ENCODE measurements at regions not wholly inside any gene's neighbourhood (a gene's known extent, or its start where the extent isn't known, plus 50 kb on each side); places are given as distances from the start of the nearest gene placed in this dataset.

DNA sequence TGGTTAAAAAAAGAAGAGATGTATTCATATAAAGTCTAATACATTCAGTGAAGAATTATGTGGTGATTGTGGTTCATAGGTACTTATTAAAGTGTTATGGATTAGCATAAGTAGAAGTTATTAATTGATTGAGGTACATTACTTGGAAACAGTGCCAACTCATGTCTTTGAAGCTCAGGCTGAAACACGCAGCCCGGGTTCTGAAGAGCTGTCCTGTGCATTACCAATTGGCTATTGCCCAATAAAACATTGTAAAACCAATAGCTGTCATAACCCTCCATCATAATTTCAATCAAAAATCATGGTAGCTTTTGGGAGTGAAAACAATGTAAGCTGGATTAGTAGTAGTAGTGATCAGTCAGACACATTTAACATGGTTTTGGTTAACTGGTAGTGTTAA lies 560.1 kb downstream of the MCTP2 start:
- Histone ChIP-seq H3K9ac (ENCODE audit: low read length in 2 of 2) (no peak overlapping the region), H3K36me3 (ENCODE audit: control insufficient read depth in 2 of 2, insufficient read depth in 2 of 2, low read length in 2 of 2) (no peaks in the 10 kb centered on the region), H3K27me3 (ENCODE audit: control insufficient read depth in 1 of 2, insufficient read depth in 2 of 2, low read length in 2 of 2) (no peaks in the 10 kb centered on the region), H3K4me3 (ENCODE audit: low read length in 2 of 2) (no peak overlapping the region), H3K27ac (ENCODE audit: low read length) (no peak overlapping the region), H3K9me3 (ENCODE audit: control insufficient read depth in 2 of 2, low read length in 2 of 2) (no peaks in the 10 kb centered on the region), H3K4me1 (ENCODE audit: control insufficient read depth, insufficient read depth, low read length) (no peaks in the 10 kb centered on the region)

- no peaks in the 10 kb centered on the region for H3K27me3 ChIP-seq (ENCODE audit: control insufficient read depth in 1 of 2, insufficient read depth in 2 of 2, low read length in 2 of 2)
- H3K4me1 ChIP-seq (ENCODE audit: control insufficient read depth, insufficient read depth, low read length) = no peaks in the 10 kb centered on the region
- H3K27ac ChIP-seq (ENCODE audit: low read length) = no peak overlapping the region
These were observed 560.8 kb downstream of the MCTP2 start for GRCh38 chr15:94792196-94792595.

DNA sequence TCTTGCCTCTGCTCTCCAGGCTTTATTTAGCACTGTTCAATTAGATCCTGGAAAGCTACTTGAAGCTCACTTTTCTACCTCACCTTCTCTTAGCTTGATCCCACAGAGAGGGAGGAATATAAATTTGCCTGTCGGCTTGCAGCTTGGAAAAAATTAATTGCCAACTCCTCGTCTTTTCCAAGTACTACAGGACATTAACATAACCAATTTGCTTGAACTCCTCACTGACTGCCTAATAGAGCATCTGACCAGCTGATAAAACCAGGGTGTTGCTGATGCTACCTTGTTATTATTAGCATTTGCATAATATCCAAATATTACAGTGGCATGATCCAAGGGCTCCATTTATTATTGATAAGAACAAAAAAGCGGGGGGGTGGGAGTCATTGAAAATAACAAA lies 561.8 kb downstream of the MCTP2 start:
- no peak overlapping the region for H3K9ac ChIP-seq (ENCODE audit: low read length in 2 of 2)
- H3K4me1 ChIP-seq (ENCODE audit: control insufficient read depth, insufficient read depth, low read length) = no peaks in the 10 kb centered on the region
- H3K27ac ChIP-seq (ENCODE audit: low read length) = no peak overlapping the region
- no peaks in the 10 kb centered on the region for H3K27me3 ChIP-seq (ENCODE audit: control insufficient read depth in 1 of 2, insufficient read depth in 2 of 2, low read length in 2 of 2)
- no peaks in the 10 kb centered on the region for H3K9me3 ChIP-seq (ENCODE audit: control insufficient read depth in 2 of 2, low read length in 2 of 2)
- no peak overlapping the region for H3K4me3 ChIP-seq (ENCODE audit: low read length in 2 of 2)
- no peaks in the 10 kb centered on the region for H3K36me3 ChIP-seq (ENCODE audit: control insufficient read depth in 2 of 2, insufficient read depth in 2 of 2, low read length in 2 of 2)

More at GRCh38 chr15:94792196-94792595, 560.8 kb downstream of the MCTP2 start:
- Histone ChIP-seq H3K4me3 (ENCODE audit: low read length in 2 of 2) (no peak overlapping the region), H3K9ac (ENCODE audit: low read length in 2 of 2) (no peak overlapping the region), H3K36me3 (ENCODE audit: control insufficient read depth in 2 of 2, insufficient read depth in 2 of 2, low read length in 2 of 2) (no peaks in the 10 kb centered on the region), H3K9me3 (ENCODE audit: control insufficient read depth in 2 of 2, low read length in 2 of 2) (no peaks in the 10 kb centered on the region)

DNA sequence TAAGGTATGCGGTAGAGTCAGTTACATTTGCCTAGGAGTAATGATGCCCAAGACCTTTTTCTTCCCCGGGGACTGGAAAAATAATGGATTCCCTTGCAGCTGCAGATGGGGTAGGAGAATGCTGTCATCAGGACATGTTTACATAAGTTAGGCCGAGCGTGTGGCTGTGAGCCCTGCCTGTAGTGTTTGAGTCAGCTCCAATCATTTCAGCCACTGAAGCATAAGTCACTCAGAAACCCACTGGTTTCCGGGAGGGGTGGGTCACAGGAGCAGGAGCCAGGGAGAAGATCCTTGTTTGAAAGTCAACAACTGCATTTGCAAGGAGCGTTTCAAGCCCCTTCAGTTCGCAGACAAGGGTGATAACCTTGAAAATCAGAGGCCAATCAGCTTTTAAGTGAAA lies 562.3 kb downstream of the MCTP2 start:
- Histone ChIP-seq H3K36me3 (ENCODE audit: control insufficient read depth in 2 of 2, insufficient read depth in 2 of 2, low read length in 2 of 2) (no peaks in the 10 kb centered on the region), H3K27ac (ENCODE audit: low read length) (no peak overlapping the region), H3K27me3 (ENCODE audit: control insufficient read depth in 1 of 2, insufficient read depth in 2 of 2, low read length in 2 of 2) (no peaks in the 10 kb centered on the region), H3K9me3 (ENCODE audit: control insufficient read depth in 2 of 2, low read length in 2 of 2) (no peaks in the 10 kb centered on the region), H3K4me3 (ENCODE audit: low read length in 2 of 2) (no peak overlapping the region), H3K4me1 (ENCODE audit: control insufficient read depth, insufficient read depth, low read length) (no peaks in the 10 kb centered on the region), H3K9ac (ENCODE audit: low read length in 2 of 2) (no peak overlapping the region)

- H3K9me3 ChIP-seq (ENCODE audit: control insufficient read depth in 2 of 2, low read length in 2 of 2) = peaks cover 0 to 3% of the 10 kb centered on the region in 2 donors
- H3K36me3 ChIP-seq (ENCODE audit: control insufficient read depth in 2 of 2, insufficient read depth in 2 of 2, low read length in 2 of 2) = no peaks in the 10 kb centered on the region
- H3K4me1 ChIP-seq (ENCODE audit: control insufficient read depth, insufficient read depth, low read length) = no peaks in the 10 kb centered on the region
- H3K27me3 ChIP-seq (ENCODE audit: control insufficient read depth in 1 of 2, insufficient read depth in 2 of 2, low read length in 2 of 2) = no peaks in the 10 kb centered on the region
- H3K9ac ChIP-seq (ENCODE audit: low read length in 2 of 2) = no peak overlapping the region
- H3K4me3 ChIP-seq (ENCODE audit: low read length in 2 of 2) = no peak overlapping the region
- no peak overlapping the region for H3K27ac ChIP-seq (ENCODE audit: low read length)
These were observed 573.3 kb downstream of the MCTP2 start for GRCh38 chr15:94804613-94805012.

- no peak overlapping the region for H3K4me3 ChIP-seq (ENCODE audit: low read length in 2 of 2)
- H3K27me3 ChIP-seq (ENCODE audit: control insufficient read depth in 1 of 2, insufficient read depth in 2 of 2, low read length in 2 of 2) = no peaks in the 10 kb centered on the region
- H3K27ac ChIP-seq (ENCODE audit: low read length) = no peak overlapping the region
- no peak overlapping the region for H3K9ac ChIP-seq (ENCODE audit: low read length in 2 of 2)
- H3K9me3 ChIP-seq (ENCODE audit: control insufficient read depth in 2 of 2, low read length in 2 of 2) = no peaks in the 10 kb centered on the region
- no peaks in the 10 kb centered on the region for H3K36me3 ChIP-seq (ENCODE audit: control insufficient read depth in 2 of 2, insufficient read depth in 2 of 2, low read length in 2 of 2)
- no peaks in the 10 kb centered on the region for H3K4me1 ChIP-seq (ENCODE audit: control insufficient read depth, insufficient read depth, low read length)
These were observed 583.9 kb downstream of the MCTP2 start for GRCh38 chr15:94815110-94815731.

GRCh38 chr15:94815914-94816313 lies 584.6 kb downstream of the MCTP2 start:
- H3K27me3 ChIP-seq (ENCODE audit: control insufficient read depth in 1 of 2, insufficient read depth in 2 of 2, low read length in 2 of 2) = no peaks in the 10 kb centered on the region
- no peak overlapping the region for H3K4me3 ChIP-seq (ENCODE audit: low read length in 2 of 2)
- no peak overlapping the region for H3K27ac ChIP-seq (ENCODE audit: low read length)
- H3K9ac ChIP-seq (ENCODE audit: low read length in 2 of 2) = no peak overlapping the region
- H3K4me1 ChIP-seq (ENCODE audit: control insufficient read depth, insufficient read depth, low read length) = no peaks in the 10 kb centered on the region
- no peaks in the 10 kb centered on the region for H3K36me3 ChIP-seq (ENCODE audit: control insufficient read depth in 2 of 2, insufficient read depth in 2 of 2, low read length in 2 of 2)
- no peaks in the 10 kb centered on the region for H3K9me3 ChIP-seq (ENCODE audit: control insufficient read depth in 2 of 2, low read length in 2 of 2)

DNA sequence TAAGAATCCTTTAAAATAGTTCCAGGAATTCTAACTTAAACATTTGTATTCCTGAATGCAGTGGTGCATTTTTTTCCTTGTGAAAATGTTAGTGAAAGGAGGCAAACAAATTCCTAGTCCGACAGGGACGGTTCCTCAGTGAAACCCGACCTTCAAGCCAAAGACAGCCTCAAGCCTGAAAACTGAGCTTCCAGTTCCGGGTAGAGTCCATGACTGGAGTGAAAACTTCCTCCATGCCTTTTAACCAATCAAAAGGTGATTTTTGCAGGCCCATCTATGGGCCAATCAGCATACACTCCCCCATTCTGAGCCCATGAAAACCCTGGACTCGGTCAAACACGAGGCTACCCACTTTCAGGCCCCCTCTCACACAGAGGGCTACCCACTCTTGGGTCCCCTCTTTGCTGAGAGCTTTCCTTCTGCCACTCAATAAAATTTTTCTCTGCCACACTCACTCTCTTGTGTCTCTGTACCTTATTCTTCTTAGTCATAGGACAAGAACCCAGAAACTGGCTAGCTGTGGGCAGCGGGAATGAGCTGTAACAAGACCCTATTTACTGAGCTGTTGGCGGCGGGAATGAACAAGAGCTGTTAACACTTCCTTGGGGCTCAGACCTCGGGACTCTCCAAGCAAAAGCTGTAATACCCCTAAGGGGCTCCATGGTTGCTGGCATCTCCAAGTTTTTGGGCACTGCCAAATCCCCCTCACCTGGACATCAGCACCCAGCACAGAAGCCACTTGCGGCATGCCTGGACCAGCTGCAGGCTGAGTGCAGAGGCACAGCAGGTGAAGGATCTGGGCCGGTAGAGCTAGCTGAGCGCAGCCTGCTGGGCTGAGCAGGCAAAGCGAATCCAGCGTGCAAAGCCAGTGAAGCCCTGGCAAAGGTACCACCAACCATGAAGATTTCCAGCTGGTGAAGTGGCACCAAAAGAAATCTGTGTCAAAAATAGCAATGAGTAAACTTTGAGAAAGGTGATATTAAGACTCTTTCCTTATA lies 598.8 kb downstream of the MCTP2 start:
- no peak overlapping the region for H3K9ac ChIP-seq (ENCODE audit: low read length in 2 of 2)
- H3K36me3 ChIP-seq (ENCODE audit: control insufficient read depth in 2 of 2, insufficient read depth in 2 of 2, low read length in 2 of 2) = no peaks in the 10 kb centered on the region
- no peaks in the 10 kb centered on the region for H3K9me3 ChIP-seq (ENCODE audit: control insufficient read depth in 2 of 2, low read length in 2 of 2)
- no peak overlapping the region for H3K4me3 ChIP-seq (ENCODE audit: low read length in 2 of 2)
- no peak overlapping the region for H3K27ac ChIP-seq (ENCODE audit: low read length)
- H3K4me1 ChIP-seq (ENCODE audit: control insufficient read depth, insufficient read depth, low read length) = no peaks in the 10 kb centered on the region
- H3K27me3 ChIP-seq (ENCODE audit: control insufficient read depth in 1 of 2, insufficient read depth in 2 of 2, low read length in 2 of 2) = no peaks in the 10 kb centered on the region

DNA sequence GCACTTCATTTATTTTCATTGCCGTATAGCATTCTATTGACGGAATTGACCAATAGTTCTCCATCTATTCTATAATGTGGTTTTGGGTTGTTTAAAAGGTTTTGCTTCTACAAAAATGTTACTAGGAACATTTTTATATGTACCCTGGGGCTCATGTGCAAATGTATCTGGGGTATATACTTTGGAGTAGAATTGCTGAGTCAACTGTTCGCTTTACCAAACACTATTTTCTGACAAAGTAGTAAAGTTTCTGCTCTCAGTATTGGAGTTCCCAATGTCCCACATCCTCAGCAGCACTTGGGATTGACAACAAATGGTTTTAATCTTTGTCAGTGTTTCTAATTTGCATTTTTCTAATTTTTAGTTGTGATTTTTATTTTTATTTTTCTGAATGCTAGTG lies 602.6 kb downstream of the MCTP2 start:
- Histone ChIP-seq H3K27me3 (ENCODE audit: control insufficient read depth in 1 of 2, insufficient read depth in 2 of 2, low read length in 2 of 2) (no peaks in the 10 kb centered on the region), H3K36me3 (ENCODE audit: control insufficient read depth in 2 of 2, insufficient read depth in 2 of 2, low read length in 2 of 2) (no peaks in the 10 kb centered on the region), H3K27ac (ENCODE audit: low read length) (no peak overlapping the region), H3K9me3 (ENCODE audit: control insufficient read depth in 2 of 2, low read length in 2 of 2) (no peaks in the 10 kb centered on the region), H3K4me1 (ENCODE audit: control insufficient read depth, insufficient read depth, low read length) (no peaks in the 10 kb centered on the region), H3K4me3 (ENCODE audit: low read length in 2 of 2) (no peak overlapping the region), H3K9ac (ENCODE audit: low read length in 2 of 2) (no peak overlapping the region)

DNA sequence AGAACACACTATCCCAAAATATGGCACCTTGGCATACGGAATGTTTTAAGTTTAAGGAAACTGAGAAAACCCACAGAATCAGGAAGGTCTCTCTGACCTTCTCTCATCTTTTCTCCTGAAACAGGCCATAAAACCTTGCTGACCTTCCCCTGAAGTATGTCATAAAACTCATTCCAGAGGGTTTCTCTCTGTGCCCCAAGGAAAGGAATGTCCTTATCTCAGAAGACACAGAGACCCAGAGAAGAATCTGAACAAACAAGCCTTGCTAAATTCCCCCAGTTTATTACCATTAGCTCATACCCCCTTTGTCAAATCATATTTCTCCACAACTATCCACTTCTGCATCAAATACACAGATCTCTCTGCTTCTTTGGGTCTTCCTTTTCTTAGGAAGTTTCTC lies 603.1 kb downstream of the MCTP2 start:
- Histone ChIP-seq H3K27me3 (ENCODE audit: control insufficient read depth in 1 of 2, insufficient read depth in 2 of 2, low read length in 2 of 2) (no peaks in the 10 kb centered on the region), H3K9me3 (ENCODE audit: control insufficient read depth in 2 of 2, low read length in 2 of 2) (no peaks in the 10 kb centered on the region), H3K4me1 (ENCODE audit: control insufficient read depth, insufficient read depth, low read length) (no peaks in the 10 kb centered on the region)

GRCh38 chr15:94838281-94838680 lies 606.9 kb downstream of the MCTP2 start:
- Histone ChIP-seq H3K9me3 (ENCODE audit: control insufficient read depth in 2 of 2, low read length in 2 of 2) (no peaks in the 10 kb centered on the region), H3K9ac (ENCODE audit: low read length in 2 of 2) (no peak overlapping the region), H3K36me3 (ENCODE audit: control insufficient read depth in 2 of 2, insufficient read depth in 2 of 2, low read length in 2 of 2) (no peaks in the 10 kb centered on the region), H3K27me3 (ENCODE audit: control insufficient read depth in 1 of 2, insufficient read depth in 2 of 2, low read length in 2 of 2) (no peaks in the 10 kb centered on the region), H3K4me1 (ENCODE audit: control insufficient read depth, insufficient read depth, low read length) (peaks cover 5% of the 10 kb centered on the region), H3K27ac (ENCODE audit: low read length) (no peak overlapping the region), H3K4me3 (ENCODE audit: low read length in 2 of 2) (no peak overlapping the region)

More for the DNA sequence above, 603.1 kb downstream of the MCTP2 start:
- H3K4me3 ChIP-seq (ENCODE audit: low read length in 2 of 2) = no peak overlapping the region
- H3K27ac ChIP-seq (ENCODE audit: low read length) = no peak overlapping the region
- H3K9ac ChIP-seq (ENCODE audit: low read length in 2 of 2) = no peak overlapping the region
- no peaks in the 10 kb centered on the region for H3K36me3 ChIP-seq (ENCODE audit: control insufficient read depth in 2 of 2, insufficient read depth in 2 of 2, low read length in 2 of 2)
